HG03108 (cell line): ENCODE measurements at regions not wholly inside any gene's neighbourhood (a gene's known extent, or its start where the extent isn't known, plus 50 kb on each side); places are given as distances from the start of the nearest gene placed in this dataset.

Experiments used
- ATAC-seq: cut with Tn5 transposase; IDR thresholded peaks from one replicate; pipeline ENCODE4 v1.9.1; 2021; ENCODE audit warnings: moderate library complexity; ENCODE audit not compliant: unreplicated experiment

DNA sequence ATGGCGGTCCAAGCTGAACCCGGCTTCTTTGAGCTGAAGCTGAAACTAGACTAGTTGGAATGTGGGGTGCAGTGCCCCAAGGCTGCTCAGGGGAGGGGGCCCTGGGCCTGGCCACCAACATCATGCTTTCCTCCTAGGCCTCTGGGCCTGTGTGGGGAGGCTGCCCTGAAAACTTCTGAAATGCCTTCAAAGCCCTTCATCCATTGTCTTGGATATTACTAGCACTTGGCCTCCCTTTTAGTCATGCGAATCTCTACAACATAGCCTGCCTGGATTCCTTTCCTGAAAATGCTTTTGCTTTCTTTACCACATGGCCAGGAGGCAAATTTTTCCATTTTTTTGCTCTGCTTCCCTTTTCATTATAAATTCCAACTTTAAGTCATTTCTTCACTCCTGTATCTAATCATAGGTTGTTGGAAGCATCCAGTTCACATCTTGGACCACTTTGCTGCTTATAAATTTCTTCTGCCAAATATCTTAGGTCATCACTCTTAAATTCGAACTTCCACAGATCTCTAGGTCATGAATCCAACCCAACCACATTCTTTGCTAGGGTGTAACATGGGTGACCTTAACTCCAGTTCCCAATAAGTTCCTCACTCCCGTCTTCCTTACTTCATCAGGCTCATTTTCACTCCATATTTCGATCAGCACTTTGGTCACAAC, 103.4 kb downstream of the DDIT4L start:
- no peak for ATAC-seq

DNA sequence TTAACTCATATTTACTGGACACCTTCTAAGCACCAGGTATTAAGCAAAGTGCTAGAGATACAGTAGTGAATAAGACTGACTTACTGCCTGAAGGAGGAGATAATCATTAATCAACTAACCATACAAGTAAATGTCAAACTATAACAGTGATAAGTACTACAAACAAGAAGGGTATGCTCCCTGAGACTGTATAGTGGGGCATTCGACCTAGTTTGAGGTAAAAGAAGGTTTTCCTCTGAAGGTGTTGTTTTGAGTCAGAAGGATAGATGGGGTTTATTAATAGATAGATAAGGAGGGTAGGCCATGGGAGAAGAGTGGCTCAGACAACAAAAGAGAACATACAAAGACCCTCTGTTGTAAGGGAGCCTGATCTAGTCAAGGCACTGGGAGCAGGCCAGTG, 105.4 kb downstream of the DDIT4L start:
- no peak for ATAC-seq

DNA sequence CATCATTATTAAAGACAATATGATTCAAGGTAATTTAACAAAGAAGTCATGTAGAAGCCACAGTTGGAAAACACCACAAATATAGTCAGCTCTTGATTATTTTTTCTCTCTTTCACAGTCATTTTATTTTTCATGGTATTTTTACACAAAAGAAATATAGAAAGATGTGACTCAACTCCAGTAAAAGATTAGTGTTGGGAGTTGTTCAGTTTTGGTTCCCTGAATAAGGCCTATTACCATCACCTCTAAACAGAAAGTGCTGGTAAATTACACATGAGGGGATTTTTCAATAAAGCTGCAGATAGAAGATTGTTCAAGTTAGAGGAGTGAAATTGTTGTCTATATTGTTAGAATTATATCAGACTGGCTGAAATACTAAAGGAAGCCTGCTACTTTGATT, 107.0 kb downstream of the DDIT4L start:
- ATAC-seq, result no peak

DNA sequence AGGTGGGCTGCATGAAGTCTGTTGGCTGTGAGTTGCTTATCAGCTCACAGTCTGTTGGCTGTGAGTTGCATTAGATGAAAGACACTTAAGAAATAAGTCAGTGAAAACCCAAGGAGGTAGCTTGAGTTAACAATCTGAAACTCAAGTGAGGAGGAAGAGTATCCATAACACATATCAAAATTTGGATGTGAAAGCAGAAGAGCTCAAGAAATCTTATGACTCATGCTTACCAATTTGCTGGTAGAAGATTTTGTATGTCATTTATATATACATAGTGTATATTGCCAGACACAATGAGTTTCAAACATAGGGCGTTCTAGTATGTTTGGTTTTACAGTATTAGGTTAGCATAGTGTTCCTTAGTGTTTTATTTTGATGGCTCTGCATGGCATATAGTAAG, 107.4 kb downstream of the DDIT4L start:
- ATAC-seq, result no peak

DNA sequence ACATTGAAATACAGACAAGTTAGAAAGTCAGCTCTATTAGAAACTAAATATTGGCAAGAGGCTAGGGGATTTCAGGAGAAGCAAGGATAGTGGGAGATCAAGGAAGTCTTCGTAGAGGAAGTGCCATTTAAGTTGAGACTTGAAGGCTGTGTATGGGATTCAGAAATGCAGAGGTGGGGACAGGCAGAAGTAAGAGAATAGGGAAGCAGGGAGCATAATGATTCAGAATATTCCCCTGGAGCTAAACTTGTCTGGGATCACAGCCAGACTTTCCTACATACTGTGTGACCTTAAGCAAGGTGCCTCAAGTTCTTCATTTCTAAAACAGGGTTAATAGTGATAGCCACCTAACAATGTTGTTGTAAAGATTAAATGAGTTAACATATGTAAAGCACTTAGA, 108.8 kb downstream of the DDIT4L start:
- ATAC-seq, result no peak

DNA sequence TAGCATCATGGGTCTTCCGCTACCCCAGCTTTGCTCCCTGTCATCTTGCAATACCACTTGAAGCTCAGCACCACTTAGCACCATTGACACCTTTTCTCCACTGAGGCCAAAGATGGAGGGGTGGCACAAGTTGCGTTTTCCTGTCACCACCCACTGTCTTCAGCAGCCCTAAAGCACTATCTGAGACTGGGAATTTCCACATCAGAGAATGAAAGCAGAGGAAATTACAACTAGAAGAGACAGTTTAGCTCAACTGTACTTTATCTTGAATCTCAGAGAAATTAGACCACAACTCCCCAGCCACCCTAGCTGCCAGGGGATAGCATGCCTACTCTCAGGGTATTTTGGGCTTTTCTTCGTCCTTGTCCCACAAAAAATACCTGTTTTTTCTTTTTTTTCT, 111.0 kb downstream of the DDIT4L start:
- no peak for ATAC-seq

DNA sequence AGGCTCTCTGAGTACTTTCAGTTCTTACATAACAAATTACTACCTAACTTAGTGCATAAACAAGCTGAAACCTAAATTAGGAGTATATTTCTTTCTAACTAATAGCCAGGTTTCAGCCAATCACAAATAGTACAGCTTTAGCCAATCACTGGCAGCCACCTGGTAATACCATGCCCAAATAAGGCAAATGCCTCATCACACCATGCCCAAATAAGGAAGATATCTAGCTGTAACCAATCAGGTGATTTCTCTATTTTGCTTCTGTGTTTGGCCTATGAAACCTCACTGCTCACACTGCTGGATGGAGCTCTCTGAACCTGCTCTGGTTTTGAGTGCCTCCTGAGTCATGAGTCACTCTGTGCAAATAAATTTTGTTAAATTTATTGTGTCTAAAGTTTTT, 113.5 kb downstream of the DDIT4L start:
- no peak for ATAC-seq

DNA sequence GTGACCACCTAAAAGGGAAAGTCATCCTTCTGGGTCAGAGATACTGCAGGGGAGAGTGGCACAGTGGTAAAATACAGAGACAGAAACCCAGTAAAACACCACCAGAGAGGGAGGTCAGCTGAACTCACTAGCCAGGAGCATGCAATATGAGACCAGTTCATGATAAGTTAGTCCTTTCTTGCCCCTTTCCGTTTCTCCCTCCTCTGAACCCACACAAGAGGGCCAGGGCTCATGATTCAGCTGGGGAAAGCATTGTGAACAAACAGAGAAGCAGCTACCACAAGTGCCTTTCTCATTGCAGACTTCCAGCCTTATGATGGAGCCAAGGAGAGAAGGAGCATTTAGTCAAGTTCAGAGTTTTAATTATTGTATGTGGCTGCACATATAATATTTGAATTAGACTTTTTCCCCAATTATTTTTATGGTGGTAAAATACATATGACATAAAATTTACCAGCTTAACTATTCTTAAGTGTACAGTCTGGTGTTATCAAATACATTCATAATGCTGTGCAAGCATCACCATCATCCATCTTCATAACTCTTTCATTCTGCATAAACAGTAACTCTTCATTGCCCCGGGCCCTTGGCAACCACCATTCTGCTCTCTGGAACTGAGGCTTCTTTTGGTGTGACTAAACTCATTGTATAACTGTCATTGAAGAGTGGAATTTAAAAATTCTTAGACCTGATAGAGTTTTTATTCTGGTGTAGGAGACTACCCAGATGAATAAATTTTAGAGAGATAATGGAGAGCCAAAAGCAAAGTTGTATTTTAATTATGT, 114.6 kb downstream of the DDIT4L start:
- ATAC-seq, result no peak

DNA sequence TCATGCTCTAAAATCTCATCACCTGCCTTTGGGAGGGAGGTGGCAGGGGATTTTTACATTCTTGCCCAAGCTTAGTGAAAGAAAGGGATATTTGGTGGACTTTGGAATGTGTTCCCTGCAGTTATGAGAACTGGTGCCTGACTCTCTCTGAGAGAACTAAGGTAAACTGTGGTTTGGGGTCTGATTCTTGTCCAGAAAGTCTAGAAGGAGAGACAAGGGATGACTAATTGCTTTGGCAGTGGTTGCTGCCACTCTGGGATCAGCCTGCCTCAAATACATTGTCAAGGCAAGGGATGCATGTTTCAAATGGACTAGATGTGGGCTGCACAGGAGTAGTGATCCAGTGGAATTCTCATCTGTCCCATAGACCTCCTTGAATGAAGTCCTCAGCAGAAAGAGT, 115.2 kb downstream of the DDIT4L start:
- no peak for ATAC-seq

DNA sequence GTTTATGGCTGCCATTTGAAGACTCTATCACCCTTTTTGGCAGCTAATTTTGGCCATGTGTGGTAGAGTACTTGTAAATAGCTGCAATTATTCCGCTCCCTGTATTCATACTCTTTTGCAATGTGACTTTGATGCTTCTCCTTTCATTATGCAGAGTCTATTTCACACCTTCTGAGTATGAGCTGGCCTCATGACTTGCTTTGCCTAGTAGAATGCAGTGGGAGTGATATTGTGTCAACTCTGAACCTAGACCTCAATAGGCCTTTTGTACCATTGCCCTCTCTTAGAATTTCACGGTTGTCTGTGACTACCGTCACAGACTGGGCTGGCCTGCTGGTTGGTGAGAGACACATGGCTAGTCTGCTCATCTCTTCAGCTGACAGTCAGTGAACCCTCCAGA, 118.8 kb downstream of the DDIT4L start:
- ATAC-seq, result no peak

DNA sequence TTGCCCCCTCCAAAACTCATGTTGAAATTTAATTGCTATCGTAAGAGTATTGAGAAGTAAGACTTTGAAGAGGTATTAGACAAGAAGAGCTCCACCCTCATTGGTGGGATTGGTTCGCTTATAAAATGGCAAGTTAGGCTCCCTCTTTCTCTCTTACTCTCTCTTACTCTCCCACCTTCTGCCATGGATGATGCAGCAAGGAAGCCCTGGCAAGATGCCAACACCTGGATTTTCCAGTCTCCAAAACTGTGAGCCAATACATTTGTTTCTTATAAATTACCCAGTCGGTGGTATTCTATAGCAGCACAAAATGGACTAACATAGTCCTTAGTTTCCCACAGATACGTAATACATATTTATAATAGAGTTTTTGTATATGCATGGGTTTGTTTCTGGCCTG, 119.4 kb downstream of the DDIT4L start:
- no peak for ATAC-seq

DNA sequence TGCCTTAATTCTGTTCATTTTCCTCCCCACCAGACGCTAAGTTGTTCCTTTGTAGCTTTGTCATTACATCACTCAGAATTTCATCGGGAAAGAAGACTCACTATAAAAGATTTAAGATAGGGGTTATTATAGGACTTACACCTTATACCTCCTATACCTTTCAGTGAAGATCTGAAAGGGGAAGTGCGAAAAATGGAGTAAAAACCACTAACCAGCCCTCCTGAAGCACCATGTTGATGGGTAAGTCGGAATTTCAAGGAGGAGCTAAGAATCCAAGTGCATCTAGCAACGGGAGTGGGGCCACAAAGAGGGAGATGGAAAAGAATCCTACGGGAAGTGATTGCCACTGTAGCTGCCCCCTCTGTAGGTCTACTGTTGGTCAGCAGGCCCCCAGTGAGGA, 119.1 kb upstream of the H2AZ1 start:
- ATAC-seq, result no peak

DNA sequence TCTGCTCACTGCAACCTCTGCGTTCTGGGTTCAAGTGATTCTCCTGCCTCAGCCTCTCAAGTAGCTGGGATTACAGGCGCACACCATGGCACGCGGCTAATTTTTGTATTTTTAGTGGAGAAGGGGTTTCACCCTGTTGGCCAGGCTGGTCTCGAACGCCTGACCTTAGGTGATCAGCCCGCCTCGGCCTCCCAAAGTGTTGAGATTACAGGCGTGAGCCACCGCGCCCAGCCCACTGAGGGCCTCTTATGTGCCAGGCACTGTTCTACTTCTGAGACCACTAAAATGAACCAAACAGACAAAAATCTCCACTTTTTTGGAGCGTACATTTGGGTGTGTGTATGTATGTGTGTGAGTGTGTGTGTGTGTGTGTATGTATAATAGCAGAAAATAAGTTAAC, 117.2 kb upstream of the H2AZ1 start:
- no peak for ATAC-seq

DNA sequence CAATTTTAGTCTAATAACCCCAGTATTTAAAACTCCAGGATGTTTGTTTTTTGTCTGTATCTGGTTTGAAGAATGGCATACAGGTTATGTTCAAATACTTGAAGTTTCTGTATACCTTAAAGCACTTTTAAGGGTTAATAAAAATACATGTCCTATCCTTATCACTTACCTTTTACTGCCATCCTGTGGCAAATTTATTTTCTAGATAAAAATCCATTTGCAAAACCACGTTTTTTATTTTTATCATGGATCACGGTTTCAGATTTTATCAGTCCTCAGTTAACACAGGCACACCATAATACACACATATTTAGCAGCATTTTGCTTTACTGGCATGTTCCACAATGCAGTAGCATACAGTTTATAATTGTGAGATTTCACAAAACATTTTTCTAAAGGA, 113.3 kb upstream of the H2AZ1 start:
- ATAC-seq, result no peak

DNA sequence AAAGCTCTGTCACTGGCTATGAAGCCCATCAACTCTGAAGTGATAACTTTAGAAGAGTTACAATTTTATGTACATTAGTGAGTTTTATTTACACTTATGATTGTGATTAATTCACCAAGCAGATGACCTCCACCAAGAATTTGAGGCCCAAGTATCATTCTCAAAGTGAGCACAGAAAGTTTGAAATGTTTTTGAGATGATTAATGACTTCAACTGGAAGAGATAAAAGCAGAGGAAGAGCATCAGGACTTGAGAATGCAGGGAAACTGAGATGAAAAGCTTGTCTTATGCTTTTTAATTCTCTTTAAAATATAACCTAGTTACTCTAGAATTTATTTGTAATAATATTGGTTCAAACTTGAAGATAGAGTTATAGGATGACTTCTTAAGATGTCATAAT, 112.8 kb upstream of the H2AZ1 start:
- ATAC-seq, result no peak

DNA sequence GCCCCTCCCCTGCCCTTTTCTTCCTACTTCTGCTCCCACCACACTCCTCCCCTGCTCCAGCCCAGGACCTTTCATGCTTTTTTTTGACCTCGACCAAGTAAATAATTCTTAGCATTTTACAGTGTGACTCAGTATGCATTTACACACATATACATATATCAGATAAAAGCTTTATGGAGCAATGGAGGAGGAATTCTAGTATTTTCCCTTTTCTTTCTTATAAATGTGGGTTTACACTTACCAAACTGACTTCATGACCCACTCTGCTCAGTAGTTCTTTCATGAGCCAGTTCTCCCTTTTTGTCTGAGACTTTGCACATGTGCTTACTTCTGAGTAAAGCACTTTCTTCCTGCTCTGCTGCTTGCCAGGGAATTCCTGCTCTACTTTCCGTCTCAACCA, 111.8 kb upstream of the H2AZ1 start:
- no peak for ATAC-seq

DNA sequence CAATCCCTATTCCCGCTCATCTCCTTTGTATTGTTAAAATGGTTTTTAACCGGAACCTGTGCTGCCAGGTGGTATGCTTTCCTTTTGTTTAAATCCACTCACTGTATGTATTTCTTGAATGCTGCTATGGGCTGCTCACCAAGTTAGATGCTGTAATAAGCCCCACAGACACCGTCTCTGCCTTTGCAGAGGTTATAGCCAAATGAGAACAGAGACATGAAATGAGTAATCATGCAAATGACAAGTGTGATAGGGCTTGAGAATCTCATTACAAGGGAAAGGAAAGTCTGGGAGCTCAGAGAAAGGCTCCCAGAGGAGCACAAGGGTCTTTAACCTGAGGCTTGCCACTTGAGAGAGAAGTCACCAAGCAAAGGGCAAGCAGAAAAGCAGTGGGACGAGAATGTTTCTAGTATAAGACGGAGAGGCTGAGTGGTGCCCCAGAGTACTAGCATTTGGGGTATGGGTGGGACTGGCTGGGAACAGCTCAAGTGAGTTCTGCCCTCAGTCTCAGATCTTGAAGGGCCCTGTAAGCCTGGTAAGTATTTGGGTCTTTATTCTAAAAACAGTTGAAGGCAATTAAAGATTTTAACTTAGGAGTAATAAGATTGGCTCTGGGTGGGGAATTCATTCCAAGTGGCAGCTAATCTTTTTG, 110.8 kb upstream of the H2AZ1 start:
- ATAC-seq, result no peak

DNA sequence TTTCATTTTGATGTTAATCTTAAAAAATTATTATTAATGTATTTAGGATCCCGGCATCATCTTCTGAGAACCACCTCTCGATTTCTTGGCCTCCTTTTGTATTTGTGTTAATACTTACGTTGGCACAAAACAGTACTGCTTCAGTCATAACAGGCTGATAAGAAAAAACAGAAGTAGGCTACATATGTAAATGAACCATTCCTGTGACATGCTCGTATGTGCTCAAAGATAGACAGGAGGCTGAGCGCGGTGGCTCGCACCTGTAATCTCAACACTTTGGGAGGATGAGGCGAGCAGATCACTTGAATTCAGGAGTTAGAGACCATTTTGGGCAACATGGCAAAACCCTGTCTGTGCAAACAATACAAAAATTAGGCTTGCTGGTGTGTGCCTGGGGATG, 109.4 kb upstream of the H2AZ1 start:
- no peak for ATAC-seq

DNA sequence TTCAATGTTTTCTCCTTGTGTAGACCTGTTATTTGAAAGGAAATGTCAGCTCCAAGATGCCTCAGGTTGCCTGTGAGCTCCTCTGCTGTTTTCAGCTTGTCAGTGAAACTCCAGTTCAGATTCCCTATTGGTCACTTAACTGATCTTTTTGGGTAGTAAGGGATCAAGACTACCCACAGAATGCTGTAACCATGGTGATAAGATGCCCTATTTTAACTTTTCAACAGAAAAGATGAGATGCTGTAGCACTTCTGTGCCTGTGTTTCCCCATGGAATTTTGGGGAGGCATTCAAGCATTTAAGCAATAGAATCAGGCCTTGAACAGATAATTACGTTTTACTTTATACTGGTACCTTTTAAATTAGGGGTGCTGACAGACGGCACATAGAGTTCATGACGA, 106.6 kb upstream of the H2AZ1 start:
- ATAC-seq, result no peak

DNA sequence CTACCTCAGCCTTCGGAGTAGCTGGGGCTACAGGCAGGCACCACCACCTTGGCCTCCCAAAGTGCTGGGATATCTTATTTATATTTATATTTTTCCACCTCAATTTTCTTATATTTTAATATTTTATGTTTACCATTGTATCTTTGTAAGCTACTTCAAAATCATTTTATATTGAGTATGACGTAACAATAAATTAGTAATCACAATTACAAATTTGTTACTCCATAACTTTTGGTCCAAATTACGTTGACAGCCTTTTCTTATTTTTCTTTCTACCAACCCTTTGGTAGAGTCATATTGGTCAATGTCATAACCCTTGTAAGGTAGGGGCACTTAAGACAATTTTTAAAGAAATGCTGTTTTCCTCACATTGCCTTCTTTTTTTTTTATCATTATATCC, 104.0 kb upstream of the H2AZ1 start:
- no peak for ATAC-seq

DNA sequence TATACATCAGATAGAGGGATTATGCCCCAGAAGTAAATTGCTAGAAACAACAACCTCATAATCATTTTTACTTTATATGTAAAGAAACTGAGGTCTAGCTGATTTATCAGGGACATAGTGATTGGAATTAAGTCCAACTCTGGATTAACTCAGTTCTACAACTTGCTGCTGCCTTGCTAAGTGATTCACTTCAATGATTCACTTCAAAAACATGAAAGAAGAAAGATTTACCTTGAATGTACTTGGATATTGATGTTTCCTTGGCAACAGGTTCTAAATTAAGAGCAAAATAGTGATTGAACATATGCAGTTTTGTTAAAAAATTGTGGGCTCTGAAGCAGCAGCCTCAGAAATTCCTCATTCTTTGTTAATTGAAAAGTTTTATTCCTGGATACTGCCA, 99.8 kb upstream of the H2AZ1 start:
- no peak for ATAC-seq

DNA sequence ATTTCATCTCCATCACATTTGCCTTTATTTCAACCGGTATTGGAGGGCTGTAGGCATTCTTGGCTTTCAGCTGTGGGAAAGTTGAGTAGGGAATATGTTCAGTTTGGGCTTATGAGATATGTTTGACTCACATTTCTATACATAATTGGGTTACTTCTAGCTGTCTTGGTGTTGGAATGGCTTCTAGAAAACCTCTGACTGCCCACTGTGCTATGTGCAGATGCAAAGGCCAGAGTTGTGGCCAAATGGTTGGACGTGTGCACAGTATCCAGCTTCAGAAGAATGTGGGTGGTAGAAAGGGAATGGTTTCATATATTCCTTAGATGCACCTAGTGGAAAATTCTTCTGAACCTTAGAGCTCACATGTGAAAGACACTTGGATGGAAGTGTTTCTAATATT, 92.6 kb upstream of the H2AZ1 start:
- no peak for ATAC-seq
